CD8-positive, alpha-beta memory T cell (primary cell): ENCODE measurements at regions not wholly inside any gene's neighbourhood (a gene's known extent, or its start where the extent isn't known, plus 50 kb on each side); places are given as distances from the start of the nearest gene placed in this dataset.

Experiments
- CTCF ChIA-PET: fragments of 350-600 bp; sonication (Branson Sonifier 250); formaldehyde crosslinking; loops from one replicate; lab custom pipeline; 2021; ENCODE audit warnings: antibody characterized with exemption; lab: Charles Lee
- POLR2A ChIA-PET: fragments of 350-600 bp; sonication (Branson Sonifier 250); formaldehyde crosslinking; loops from one replicate; lab custom pipeline; 2021; ENCODE audit warnings: antibody characterized with exemption; lab: Charles Lee
- DNase-seq, 5 donors: peaks; one replicate each; pipeline versions ENCODE4 v3.0.0 to v3.0.0-alpha.2; 2020 to 2022; ENCODE audit warnings: mixed read lengths in 1 of 5
- H3K27ac ChIP-seq: one replicate; pipeline ENCODE4 v1.7.0; 2013; ENCODE audit warnings: low read depth, mild to moderate bottlenecking, low read length, moderate library complexity
- H3K27me3 ChIP-seq: 2 replicates; pipeline ENCODE4 v1.7.0; 2013; ENCODE audit warnings: low read length, mild to moderate bottlenecking; ENCODE audit not compliant: insufficient read depth, poor library complexity, severe bottlenecking
- H3K36me3 ChIP-seq: 2 replicates; pipeline ENCODE4 v1.7.0; 2013; ENCODE audit warnings: mild to moderate bottlenecking, low read length, moderate library complexity; ENCODE audit not compliant: insufficient read depth
- H3K4me1 ChIP-seq: 2 replicates; pipeline ENCODE4 v1.7.0; 2013; ENCODE audit warnings: mild to moderate bottlenecking, low read length, moderate library complexity; ENCODE audit not compliant: insufficient read depth
- H3K4me3 ChIP-seq: 2 replicates; pipeline ENCODE4 v1.7.0; 2013; ENCODE audit warnings: mild to moderate bottlenecking, low read length
- H3K9me3 ChIP-seq: 2 replicates; pipeline ENCODE4 v1.7.0; 2013; ENCODE audit warnings: mild to moderate bottlenecking, low read length
- H3K27ac Mint-ChIP-seq, 8 donors: one replicate each; pipeline ENCODE4 v1.8.0; 2020 to 2021; ENCODE audit warnings: mixed read lengths in 8 of 8, mild to moderate bottlenecking in 6 of 8, inconsistent platforms in 3 of 8, moderate library complexity in 3 of 8
- H3K27me3 Mint-ChIP-seq, 2 donors: one replicate each; pipeline ENCODE4 v1.8.0; 2020 to 2021; ENCODE audit warnings: mixed read lengths in 2 of 2, mild to moderate bottlenecking in 1 of 2, moderate library complexity in 1 of 2
- H3K36me3 Mint-ChIP-seq, 3 donors: one replicate each; pipeline ENCODE4 v1.8.0; 2020 to 2021; ENCODE audit warnings: mixed read lengths in 3 of 3, inconsistent platforms in 1 of 3, mild to moderate bottlenecking in 1 of 3
- H3K4me1 Mint-ChIP-seq, 3 donors: one replicate each; pipeline ENCODE4 v1.8.0; 2020 to 2021; ENCODE audit warnings: mixed read lengths in 3 of 3, inconsistent platforms in 1 of 3, mild to moderate bottlenecking in 1 of 3
- H3K4me3 Mint-ChIP-seq, 7 donors: one replicate each; pipeline ENCODE4 v1.8.0; 2020 to 2021; ENCODE audit warnings: mixed read lengths in 7 of 7, mild to moderate bottlenecking in 6 of 7, moderate library complexity in 4 of 7, inconsistent platforms in 2 of 7
- H3K9me3 Mint-ChIP-seq, 5 donors: one replicate each; pipeline ENCODE4 v1.8.0; 2020 to 2022; ENCODE audit warnings: mixed read lengths in 5 of 5, mild to moderate bottlenecking in 3 of 5, moderate library complexity in 2 of 5, inconsistent platforms in 1 of 5

DNA sequence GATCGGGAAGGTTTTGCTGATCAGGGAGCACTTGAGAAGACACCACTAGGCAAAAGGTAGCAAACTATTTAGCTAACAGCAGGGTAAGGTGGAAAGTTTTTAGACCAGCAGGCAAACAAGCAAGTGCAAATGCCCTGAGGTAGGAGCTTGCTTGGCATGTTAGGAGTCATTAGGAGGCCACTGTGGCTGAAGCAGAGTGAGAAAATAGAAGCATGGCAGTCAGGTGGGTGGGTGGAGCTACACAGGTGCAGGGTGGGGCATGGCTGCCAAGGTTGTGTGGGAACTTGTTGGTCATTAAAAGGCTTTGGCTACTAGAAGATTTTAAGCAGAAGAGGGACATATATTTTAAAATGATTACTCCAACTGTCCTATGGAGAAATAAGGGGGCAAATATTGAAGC lies 77.3 kb downstream of the EDN1 start:
- H3K27me3 Mint-ChIP-seq: peaks cover 3 to 5% of the 10 kb centered on the region in 2 donors

DNA sequence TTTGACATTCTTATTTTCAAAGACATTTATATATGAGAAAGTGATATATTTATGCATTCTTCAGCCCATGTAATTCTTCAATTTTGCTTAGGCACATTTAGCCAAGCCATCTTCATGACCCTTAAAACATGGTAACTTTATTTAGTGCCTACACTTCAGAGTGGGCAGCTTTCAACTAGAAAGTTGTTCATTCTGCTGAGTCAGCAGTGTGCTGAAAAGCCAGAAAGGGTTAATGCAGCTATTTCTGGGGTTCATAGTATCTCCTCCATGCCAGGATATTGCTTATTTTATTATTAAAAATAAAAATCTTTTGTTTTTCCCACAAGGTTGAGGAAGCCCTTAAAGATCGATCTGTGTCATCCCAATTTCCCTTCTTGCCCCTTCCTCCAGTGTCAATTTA lies 79.2 kb downstream of the EDN1 start:
- no peaks in the 10 kb centered on the region for H3K4me1 Mint-ChIP-seq
- no peak overlapping the region for H3K27ac ChIP-seq
- H3K4me3 ChIP-seq: no peak overlapping the region
- no peaks in the 10 kb centered on the region for H3K9me3 Mint-ChIP-seq
- no peaks in the 10 kb centered on the region for H3K4me1 ChIP-seq
- H3K27ac Mint-ChIP-seq: no peak overlapping the region
- no peaks in the 10 kb centered on the region for H3K9me3 ChIP-seq
- DNase-seq: no peak
- H3K36me3 ChIP-seq: no peaks in the 10 kb centered on the region
- ChIA-PET CTCF (no interaction called here), POLR2A (no interaction called here)
- H3K4me3 Mint-ChIP-seq: no peak overlapping the region
- H3K27me3 Mint-ChIP-seq: peaks cover 0 to 2% of the 10 kb centered on the region in 2 donors
- peaks cover 0 to 1% (median 0%) of the 10 kb centered on the region in 3 donors for H3K36me3 Mint-ChIP-seq
- H3K27me3 ChIP-seq: no peaks in the 10 kb centered on the region

More for the DNA sequence above, 77.3 kb downstream of the EDN1 start:
- CTCF ChIA-PET: no interaction called here
- H3K36me3 ChIP-seq: no peaks in the 10 kb centered on the region
- H3K27me3 ChIP-seq: no peaks in the 10 kb centered on the region
- H3K27ac ChIP-seq: no peak overlapping the region
- H3K4me1 ChIP-seq: no peaks in the 10 kb centered on the region
- no peak overlapping the region for H3K4me3 Mint-ChIP-seq
- peaks cover 0 to 1% (median 0%) of the 10 kb centered on the region in 3 donors for H3K36me3 Mint-ChIP-seq
- H3K9me3 Mint-ChIP-seq: no peaks in the 10 kb centered on the region
- no peaks in the 10 kb centered on the region for H3K4me1 Mint-ChIP-seq
- POLR2A ChIA-PET: no interaction called here
- no peaks in the 10 kb centered on the region for H3K9me3 ChIP-seq
- H3K4me3 ChIP-seq: no peak overlapping the region
- peak overlapping the region in 1 of 8 donors; percentile 24 for H3K27ac Mint-ChIP-seq
- no peak for DNase-seq

DNA sequence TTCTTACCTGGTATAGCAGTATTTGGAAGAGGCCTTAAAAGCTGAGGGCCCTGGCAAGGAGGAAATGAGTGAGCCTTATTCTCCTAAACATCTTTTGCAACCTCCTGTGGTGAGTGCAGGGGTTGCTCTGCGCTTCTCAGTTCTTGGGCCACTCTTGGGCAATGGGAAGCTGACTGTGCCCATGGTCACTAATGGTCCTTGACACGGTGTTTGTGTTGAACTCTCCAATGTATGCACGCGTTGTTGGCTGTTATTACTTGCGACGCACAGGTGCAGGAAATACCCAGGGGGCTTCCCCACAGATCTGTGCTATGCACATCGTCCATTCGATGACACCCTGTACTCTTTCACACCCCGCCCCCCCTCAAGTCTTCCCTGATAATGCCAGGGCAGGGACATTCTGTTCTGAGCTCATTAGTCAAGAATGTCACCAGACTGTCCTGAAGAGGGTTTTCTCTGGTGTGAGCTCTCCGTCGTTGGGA lies 79.7 kb downstream of the EDN1 start:
- H3K27me3 ChIP-seq: no peaks in the 10 kb centered on the region
- H3K4me3 Mint-ChIP-seq: no peak overlapping the region
- no peak overlapping the region for H3K4me3 ChIP-seq
- H3K4me1 Mint-ChIP-seq: no peaks in the 10 kb centered on the region
- H3K36me3 ChIP-seq: no peaks in the 10 kb centered on the region
- peaks cover 0 to 2% of the 10 kb centered on the region in 2 donors for H3K27me3 Mint-ChIP-seq
- peaks cover 0 to 1% (median 0%) of the 10 kb centered on the region in 3 donors for H3K36me3 Mint-ChIP-seq
- H3K27ac ChIP-seq: no peak overlapping the region
- H3K4me1 ChIP-seq: no peaks in the 10 kb centered on the region
- H3K27ac Mint-ChIP-seq: no peak overlapping the region
- no peak for DNase-seq
- no peaks in the 10 kb centered on the region for H3K9me3 ChIP-seq
- ChIA-PET POLR2A (no interaction called here), CTCF (no interaction called here)
- H3K9me3 Mint-ChIP-seq: no peaks in the 10 kb centered on the region

DNA sequence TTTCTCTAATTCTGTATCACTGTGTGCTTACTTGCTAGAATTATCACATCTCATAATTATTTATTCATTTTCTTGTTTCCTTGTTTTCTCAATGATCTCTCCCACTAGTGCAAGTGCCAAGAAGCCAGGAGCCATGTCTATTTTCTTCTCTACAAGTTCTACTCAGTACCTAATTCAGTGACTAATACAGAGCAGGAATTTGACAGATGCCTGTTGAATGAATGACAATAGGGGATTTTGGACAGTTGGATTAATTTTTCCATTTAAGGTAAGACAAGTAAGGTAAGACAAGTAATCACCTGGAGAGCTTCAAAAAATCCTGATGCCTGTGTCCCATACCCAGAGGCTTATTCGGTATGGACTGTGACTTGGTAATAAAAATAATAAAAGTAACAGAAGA lies 81.0 kb downstream of the EDN1 start:
- peaks cover 2% of the 10 kb centered on the region in 2 donors for H3K27me3 Mint-ChIP-seq
- H3K27ac ChIP-seq: no peak overlapping the region
- H3K4me3 ChIP-seq: no peak overlapping the region
- H3K27ac Mint-ChIP-seq: peak overlapping the region in 1 of 8 donors; percentile 56
- POLR2A ChIA-PET: no interaction called here
- CTCF ChIA-PET: no interaction called here
- H3K4me1 ChIP-seq: no peaks in the 10 kb centered on the region
- H3K9me3 Mint-ChIP-seq: no peaks in the 10 kb centered on the region
- no peaks in the 10 kb centered on the region for H3K9me3 ChIP-seq
- H3K36me3 Mint-ChIP-seq: peaks cover 0 to 1% (median 0%) of the 10 kb centered on the region in 3 donors
- DNase-seq: no peak
- no peaks in the 10 kb centered on the region for H3K36me3 ChIP-seq
- no peaks in the 10 kb centered on the region for H3K27me3 ChIP-seq
- no peaks in the 10 kb centered on the region for H3K4me1 Mint-ChIP-seq
- H3K4me3 Mint-ChIP-seq: no peak overlapping the region

DNA sequence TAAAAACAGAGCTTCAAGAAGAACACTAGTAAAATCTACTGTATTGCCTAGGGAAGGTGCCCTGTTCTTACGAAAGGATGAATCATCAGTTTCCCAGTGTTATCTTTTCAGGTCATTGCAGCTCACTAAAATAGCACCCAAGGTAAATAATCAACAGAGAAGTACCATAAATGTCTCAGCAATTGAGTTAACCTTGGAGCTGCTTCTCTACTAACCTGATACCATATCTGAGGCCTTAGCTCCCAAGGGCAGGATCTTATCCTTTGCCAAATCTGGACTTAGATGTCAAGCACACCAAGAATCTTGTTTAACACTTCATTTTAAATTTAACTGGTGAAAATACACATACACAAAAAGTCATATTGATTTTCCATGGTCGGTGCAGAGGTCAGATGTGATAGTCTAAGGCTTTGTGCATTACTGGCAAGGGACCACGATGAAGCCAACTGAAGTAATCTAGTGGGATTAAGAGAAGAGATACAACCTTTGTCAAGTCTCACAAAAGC lies 81.5 kb downstream of the EDN1 start:
- peaks cover 2 to 7% of the 10 kb centered on the region in 2 donors for H3K27me3 Mint-ChIP-seq
- Histone ChIP-seq H3K27ac (no peak overlapping the region), H3K9me3 (no peaks in the 10 kb centered on the region), H3K27me3 (no peaks in the 10 kb centered on the region), H3K36me3 (no peaks in the 10 kb centered on the region), H3K4me1 (no peaks in the 10 kb centered on the region), H3K4me3 (no peak overlapping the region)
- H3K36me3 Mint-ChIP-seq: peaks cover 0 to 1% (median 0%) of the 10 kb centered on the region in 3 donors
- no peaks in the 10 kb centered on the region for H3K9me3 Mint-ChIP-seq
- POLR2A ChIA-PET: no interaction called here
- no peak overlapping the region for H3K4me3 Mint-ChIP-seq
- H3K4me1 Mint-ChIP-seq: no peaks in the 10 kb centered on the region
- H3K27ac Mint-ChIP-seq: no peak overlapping the region
- CTCF ChIA-PET: no interaction called here
- no peak for DNase-seq

DNA sequence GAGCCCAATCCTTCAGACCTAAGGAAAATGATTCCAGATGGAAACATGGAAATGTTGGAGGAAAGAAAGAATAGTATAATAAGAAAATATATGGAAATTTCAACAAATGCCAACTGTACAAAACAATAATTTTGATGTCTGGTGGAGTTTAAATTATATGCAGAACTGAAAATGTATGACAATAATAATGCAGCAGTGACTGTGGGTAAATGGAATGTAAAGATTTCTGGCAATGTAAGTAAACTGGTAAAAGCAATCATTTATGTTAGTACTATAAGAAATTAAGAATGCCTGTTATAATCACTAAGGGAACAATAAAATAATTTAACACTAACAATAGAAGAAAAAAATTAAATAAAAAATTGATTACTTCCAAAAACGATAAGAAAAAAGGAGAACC lies 89.0 kb downstream of the EDN1 start:
- POLR2A ChIA-PET: no interaction called here

DNA sequence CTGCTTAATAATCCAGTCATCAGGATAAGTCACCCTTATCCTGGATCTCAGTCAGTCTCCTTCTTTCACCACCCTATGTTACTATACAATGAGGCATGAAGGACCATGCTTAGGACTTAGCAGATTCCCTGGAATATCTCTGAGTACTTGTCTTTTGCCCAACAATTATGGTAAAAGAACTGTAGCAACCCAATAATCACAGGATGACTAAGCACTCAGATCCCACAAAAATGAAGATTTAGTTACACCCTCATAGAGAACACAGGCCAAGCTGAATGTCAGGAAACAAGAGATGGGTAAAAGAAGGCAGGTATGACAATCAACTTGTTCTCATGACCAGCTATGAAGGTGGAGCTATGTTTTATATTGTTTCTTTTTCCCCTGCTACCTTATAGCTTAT lies 91.4 kb downstream of the EDN1 start:
- Histone ChIP-seq H3K27me3 (no peaks in the 10 kb centered on the region), H3K4me1 (no peaks in the 10 kb centered on the region), H3K4me3 (no peak overlapping the region), H3K36me3 (no peaks in the 10 kb centered on the region), H3K27ac (no peak overlapping the region), H3K9me3 (no peaks in the 10 kb centered on the region)
- H3K9me3 Mint-ChIP-seq: peaks cover 0 to 2% (median 0%) of the 10 kb centered on the region in 5 donors
- no peak for DNase-seq
- H3K4me3 Mint-ChIP-seq: no peak overlapping the region
- ChIA-PET POLR2A (no interaction called here), CTCF (no interaction called here)
- no peaks in the 10 kb centered on the region for H3K36me3 Mint-ChIP-seq
- H3K27me3 Mint-ChIP-seq: peaks cover 5% of the 10 kb centered on the region in 2 donors
- H3K4me1 Mint-ChIP-seq: no peaks in the 10 kb centered on the region
- no peak overlapping the region for H3K27ac Mint-ChIP-seq

More for the DNA sequence above, 89.0 kb downstream of the EDN1 start:
- Histone ChIP-seq H3K27me3 (no peaks in the 10 kb centered on the region), H3K36me3 (no peaks in the 10 kb centered on the region), H3K4me1 (no peaks in the 10 kb centered on the region), H3K27ac (no peak overlapping the region), H3K4me3 (no peak overlapping the region), H3K9me3 (no peaks in the 10 kb centered on the region)
- H3K9me3 Mint-ChIP-seq: peaks cover 0 to 2% (median 0%) of the 10 kb centered on the region in 5 donors
- H3K4me1 Mint-ChIP-seq: no peaks in the 10 kb centered on the region
- H3K36me3 Mint-ChIP-seq: no peaks in the 10 kb centered on the region
- CTCF ChIA-PET: no interaction called here
- no peak overlapping the region for H3K27ac Mint-ChIP-seq
- H3K27me3 Mint-ChIP-seq: peaks cover 5 to 12% of the 10 kb centered on the region in 2 donors
- no peak overlapping the region for H3K4me3 Mint-ChIP-seq
- DNase-seq: no peak

DNA sequence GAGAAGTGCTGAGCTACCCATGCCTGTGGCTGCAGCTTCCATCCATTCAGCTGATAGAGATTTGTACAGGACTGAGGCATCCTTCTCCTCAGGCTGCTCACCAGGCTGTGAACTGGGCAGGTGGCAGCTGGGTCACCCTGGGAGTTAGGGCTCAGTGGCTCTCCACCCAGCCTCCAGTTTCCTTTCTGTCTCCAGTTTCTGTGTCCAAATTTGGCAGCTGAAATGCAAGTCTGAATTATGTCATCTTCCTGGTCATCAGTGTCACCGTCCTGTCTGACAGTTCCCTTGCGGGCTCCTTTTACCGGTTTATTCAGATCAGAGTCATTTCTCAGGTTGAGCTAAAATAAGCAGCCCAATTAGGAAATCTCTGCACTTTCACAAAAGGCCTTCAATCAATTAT lies 93.3 kb downstream of the EDN1 start:
- no peak overlapping the region for H3K27ac Mint-ChIP-seq
- Histone ChIP-seq H3K36me3 (no peaks in the 10 kb centered on the region), H3K4me3 (no peak overlapping the region), H3K9me3 (no peaks in the 10 kb centered on the region), H3K27me3 (no peaks in the 10 kb centered on the region), H3K27ac (no peak overlapping the region), H3K4me1 (no peaks in the 10 kb centered on the region)
- H3K4me3 Mint-ChIP-seq: no peak overlapping the region
- H3K9me3 Mint-ChIP-seq: peaks cover 0 to 2% (median 0%) of the 10 kb centered on the region in 5 donors
- peaks cover 5 to 7% of the 10 kb centered on the region in 2 donors for H3K27me3 Mint-ChIP-seq
- ChIA-PET POLR2A (no interaction called here), CTCF (no interaction called here)
- no peaks in the 10 kb centered on the region for H3K4me1 Mint-ChIP-seq
- H3K36me3 Mint-ChIP-seq: no peaks in the 10 kb centered on the region
- DNase-seq: no peak
